Stimulated activated CD4-positive, alpha-beta T cell treated with anti-CD3 and anti-CD28 coated beads, Interleukin-4, amount 100 ng/mL, for 48 hours (primary cell): ENCODE measurements at regions not wholly inside any gene's neighbourhood (a gene's known extent, or its start where the extent isn't known, plus 50 kb on each side); places are given as distances from the start of the nearest gene placed in this dataset.
"Not testable (repeated sequence)": the region's sequence is repeated elsewhere in the genome, so short reads cannot be mapped to it uniquely, and the experiment has no call there.

Source experiments
- DNase-seq, 2 donors: peaks; one replicate each; pipeline ENCODE4 v3.0.0-alpha.2; 2020; ENCODE audit warnings: low read depth in 2 of 2

DNA sequence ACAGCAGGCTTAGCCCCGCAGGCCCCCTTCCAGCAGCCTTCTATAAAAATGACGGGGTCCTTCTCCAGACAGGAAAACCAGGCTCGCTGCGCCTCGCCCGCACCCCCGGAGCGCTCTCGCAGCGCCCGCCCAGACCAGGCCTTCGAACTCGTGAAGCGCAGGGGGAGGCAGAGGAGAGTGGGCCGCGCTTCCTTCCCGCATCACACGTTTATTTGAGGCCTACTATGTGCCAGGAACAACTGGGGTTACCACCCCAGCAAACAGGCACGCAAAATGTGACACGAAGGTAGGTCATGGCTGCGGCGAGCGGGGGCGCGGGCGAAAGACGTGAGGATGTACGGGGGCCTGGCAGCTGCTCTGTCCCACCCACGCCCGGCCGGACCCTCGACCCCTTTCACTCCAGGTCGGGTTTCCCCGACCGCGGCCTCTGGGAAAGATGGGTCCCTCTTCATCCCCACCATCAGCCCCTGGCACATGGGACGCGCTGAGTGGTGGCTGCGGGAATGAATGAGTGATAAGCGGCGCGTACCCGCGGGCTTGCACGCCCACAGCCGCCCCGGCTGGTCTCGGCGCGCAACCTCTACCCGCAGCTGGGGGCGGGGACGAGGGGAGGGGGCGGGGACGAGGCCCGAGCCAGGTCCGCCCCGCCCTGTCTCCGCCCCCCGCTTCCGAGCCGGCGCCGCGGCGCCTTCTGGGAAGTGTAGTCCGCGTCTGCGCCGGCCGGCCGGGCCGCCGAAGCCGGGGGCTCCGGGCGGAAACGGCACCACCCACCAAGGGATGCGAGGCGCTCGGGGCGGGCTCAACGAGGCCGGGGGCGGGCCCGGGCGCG lies 59.1 kb downstream of the ZNF467 start:
- DNase-seq = peak; percentile 92

GRCh38 chr7:149713731-149714068 lies 59.7 kb downstream of the ZNF467 start:
- DNase-seq = no peak

DNA sequence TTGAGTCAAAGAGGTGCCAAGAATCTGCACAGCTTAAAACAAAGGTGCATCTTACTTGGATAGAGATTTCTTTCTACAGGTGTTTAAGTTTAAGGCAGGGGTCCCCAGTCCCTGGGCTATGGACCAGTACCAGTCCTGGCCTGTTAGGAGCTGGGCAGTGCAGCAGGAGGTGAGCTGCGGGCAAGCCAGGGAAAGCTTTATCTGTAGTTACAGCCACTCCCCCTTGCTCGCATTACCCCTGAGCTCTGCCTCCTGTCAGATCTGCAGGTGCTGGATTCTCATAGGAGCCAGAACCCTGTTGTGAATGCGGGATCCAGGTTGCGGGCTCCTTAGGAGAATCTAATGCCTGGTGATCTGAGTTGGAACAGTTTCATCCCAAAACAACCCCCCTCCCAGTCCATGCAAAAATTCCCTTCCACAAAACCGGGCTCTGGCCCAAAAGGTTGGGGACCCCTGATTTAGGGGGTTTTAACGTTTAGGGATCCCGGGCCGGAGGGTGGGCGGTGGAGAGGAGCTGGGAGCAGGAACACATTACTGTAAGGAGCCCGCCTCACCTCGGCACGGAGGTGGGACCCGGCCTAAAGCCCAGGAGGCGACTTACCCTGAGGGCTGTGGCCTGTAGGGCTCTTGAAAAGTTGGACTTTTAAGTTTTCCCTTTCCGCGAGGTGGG lies 60.2 kb downstream of the ZNF467 start:
- DNase-seq = no peak

DNA sequence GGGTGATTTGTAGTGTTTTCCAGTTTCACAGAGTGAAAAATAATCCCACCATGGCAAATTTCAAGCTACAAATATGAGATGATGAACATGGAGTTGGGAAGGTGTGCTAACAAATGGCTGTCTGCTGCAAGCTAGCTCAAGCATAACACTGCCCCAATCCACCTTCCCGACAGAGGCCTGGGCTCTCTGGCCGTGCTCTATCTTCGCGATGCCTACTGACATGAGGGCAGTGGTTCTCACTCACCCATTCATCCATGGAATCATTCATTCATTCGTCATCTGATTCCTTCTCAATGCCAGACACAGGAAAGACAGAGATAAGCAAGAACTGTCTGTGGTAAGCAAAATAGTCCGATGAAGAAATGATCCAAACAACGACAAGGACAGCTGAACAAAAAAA lies 65.4 kb downstream of the ZNF467 start:
- DNase-seq = no peak

DNA sequence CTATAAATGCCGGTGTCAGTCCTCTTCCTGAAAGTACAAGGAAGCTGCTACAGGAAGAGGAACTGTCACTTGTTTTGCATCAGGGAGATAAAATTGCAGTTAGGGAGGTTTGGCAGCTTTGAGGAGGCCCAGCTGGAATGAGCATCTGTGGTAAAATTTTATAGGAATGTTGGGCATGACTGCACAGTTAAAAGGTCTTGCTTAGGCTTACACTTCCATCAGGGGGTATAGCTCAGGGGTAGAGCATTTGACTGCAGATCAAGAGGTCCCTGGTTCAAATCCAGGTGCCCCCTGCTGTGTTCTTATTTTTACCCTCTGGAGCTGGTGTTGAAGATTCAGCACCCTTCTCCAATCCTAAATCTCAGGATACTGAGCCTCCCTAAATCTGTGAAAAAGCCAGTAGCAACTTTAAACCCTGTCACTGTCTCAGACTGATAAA lies 65.9 kb downstream of the ZNF467 start:
- DNase-seq = no peak

DNA sequence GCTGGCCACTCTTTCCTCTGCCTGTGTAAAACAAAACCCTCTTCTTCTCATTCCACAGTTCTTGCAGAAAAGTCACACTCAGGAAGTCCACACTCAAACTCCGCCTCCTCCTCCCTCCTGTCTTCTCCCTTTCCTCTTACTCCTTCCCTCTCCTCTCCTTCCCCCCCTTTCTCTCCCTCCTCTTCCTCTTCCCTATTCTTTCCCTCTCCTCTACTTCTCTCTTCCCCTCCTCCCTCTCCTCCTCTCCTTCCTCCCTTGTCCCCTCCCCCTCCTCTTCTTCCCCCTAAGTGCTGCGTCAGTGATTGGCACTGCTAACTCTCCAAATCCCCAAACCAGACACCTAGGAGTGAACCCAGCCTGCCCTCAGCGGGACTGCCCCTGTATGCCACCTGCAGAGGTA lies 67.0 kb downstream of the ZNF467 start:
- DNase-seq = no peak

DNA sequence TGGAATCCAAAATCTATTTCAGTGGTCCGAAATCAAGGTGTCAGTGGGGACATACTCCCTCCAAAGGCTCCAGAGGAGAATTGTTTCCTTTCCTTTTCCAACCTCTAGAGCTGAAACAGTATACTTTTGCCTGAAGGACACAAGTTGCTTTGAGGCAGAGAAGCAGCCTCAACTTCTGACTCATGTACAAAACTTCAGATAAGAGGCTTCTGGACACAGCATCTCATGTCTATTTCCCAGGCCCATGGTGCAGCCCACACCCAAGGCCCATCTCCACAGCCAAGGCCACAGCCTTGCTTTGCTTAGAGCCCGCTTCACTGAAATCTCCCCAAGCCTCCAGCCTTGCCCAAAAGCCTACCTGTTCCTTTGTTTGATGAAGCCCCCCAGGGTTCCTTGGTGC lies 68.9 kb downstream of the ZNF467 start:
- DNase-seq = no peak

GRCh38 chr7:149703044-149703650 lies 70.2 kb downstream of the ZNF467 start:
- DNase-seq = no peak

- DNase-seq = no peak
These were observed 71.7 kb downstream of the ZNF467 start for GRCh38 chr7:149701495-149702240.

DNA sequence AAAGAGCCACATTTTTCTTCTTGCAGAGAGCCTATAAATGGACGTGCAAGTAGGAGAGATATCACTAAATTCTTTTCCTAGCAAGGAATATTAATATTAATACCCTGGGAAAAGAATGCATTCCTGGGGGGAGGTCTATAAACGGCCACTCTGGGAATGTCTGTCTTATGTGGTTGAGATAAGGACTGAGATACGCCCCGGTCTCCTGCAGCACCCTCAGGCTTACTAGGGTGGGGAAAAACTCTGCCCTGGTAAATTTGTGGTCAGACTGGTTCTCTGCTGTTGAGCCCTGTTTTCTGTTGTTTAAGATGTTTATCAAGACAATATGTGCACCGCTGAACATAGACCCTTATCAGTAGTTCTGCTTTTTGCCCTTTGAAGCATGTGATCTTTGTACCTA lies 75.6 kb downstream of the ZNF467 start:
- not testable (repeated sequence) for DNase-seq

DNA sequence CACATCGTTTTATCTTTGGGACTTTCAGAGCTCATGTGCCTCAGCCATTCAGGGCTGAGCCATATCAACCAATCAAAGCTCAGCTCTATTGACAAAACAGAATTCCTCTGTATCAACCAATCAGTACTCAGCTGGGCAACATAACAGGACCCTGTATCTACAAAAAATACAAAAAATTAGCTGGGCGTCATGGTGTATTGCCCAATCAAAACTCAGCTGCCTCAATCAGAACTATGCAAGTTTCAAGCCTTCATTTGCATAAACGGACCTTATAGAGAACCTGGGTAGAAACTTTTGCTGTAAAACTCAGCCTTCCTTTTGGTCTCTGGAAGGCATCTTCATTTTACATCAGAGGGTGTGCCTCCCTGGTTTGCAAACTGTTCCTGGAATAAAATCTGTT lies 77.1 kb downstream of the ZNF467 start:
- DNase-seq = no peak

GRCh38 chr7:149692557-149692982 lies 80.8 kb downstream of the ZNF467 start:
- no peak for DNase-seq

GRCh38 chr7:149692056-149692455 lies 81.3 kb downstream of the ZNF467 start:
- DNase-seq = no peak

GRCh38 chr7:149690688-149691446 lies 82.5 kb downstream of the ZNF467 start:
- DNase-seq = peak in 1 of 2 donors; percentile 17

GRCh38 chr7:149689291-149689721 lies 84.1 kb downstream of the ZNF467 start:
- DNase-seq = no peak

DNA sequence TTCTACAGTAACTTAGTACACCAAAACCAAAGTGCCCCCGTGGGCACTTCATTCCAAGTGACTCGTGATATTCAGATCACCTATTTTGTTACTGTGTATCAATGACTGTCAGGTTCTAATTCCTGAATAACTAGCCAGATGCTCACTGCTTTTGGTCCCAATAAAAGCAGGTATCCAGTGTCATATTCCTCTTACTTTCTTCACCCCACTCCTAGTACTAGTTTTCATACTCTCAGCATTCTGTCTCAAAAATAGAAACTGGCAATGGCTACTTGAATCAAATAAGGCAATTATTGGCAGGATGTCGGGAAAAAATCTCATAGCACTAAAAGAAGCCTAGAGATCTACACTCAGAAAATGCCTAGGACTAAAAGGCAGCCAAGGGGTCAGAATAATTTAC lies 84.6 kb downstream of the ZNF467 start:
- DNase-seq = no peak

DNA sequence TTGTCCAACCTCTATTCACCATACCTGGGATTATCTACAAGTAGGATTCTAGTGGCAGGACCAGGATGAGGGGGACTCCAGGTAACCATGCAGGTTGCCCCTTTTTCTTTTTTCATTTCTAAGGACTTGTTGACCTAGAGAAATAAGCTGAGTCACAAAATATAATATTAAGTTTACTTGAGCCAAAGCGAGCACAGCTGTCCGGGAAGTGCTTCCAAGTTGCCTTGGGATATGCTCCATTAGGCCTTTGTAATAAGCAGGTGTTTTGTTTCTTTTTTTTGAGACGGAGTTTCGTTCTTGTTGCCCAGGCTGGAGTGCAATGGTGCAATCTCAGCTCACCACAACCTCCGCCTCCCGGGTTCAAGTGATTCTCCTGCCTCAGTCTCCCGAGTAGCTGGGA lies 85.6 kb downstream of the ZNF467 start:
- DNase-seq = not testable (repeated sequence)

- DNase-seq = no peak
These were observed 86.9 kb downstream of the ZNF467 start for GRCh38 chr7:149686449-149686848.

DNA sequence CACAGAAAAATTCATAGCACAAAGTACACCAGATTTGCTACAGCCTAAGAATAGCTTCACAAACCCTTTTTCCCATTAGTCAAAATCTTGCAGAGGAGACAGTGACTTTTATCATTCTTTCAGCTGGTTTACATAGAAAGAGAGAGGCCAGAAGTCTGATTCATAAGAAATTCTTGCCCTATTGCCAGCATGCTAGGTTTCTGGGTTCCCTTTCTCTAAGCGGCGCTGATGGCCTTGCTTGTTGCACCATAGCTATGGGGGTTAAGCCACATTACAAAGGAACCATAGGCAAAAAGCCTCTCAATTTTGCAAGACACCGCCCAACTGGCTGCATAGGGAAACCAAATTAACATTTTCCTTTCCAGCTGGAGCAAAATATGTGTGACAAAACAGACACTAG lies 87.4 kb downstream of the ZNF467 start:
- DNase-seq = no peak

DNA sequence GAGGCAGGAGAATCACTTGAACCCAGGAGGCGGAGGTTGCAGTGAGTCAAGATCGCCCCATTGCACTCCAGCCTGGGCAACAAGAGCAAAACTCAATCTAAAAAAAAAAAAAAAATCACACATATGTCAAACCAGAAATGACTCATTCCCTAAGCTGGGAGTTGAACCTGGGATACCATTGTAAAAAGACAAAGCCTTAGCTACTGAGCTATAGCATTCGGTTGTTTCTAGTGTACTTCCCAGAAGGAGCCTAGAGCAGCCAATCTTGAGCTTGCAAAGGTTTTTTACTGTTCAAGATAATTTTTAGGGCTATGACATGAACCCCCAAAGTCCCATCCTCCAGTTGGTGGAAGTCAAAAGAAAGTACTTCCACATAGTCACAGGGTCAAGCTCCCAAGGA lies 87.9 kb downstream of the ZNF467 start:
- no peak for DNase-seq

DNA sequence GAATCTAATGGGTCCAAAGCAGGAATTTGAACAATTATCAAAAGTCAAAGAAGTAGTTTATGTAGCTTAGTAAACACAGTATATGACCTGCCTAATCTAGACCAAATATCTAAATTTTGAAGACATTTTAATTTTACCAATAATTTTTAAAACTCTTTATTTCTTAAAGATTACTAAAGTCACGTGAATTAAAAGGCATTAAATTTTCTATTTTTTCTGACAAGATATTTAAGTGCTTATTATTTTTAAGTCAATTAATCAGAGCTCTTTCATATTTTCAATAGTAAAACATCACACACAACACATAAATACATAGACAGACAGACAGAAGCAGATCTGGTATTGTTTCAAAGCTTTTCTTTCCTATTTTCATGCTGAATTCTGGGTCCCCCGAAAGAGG lies 89.5 kb downstream of the ZNF467 start:
- no peak for DNase-seq
